Sigmoid colon (tissue), 4 donors: ENCODE measurements at regions not wholly inside any gene's neighbourhood (a gene's known extent, or its start where the extent isn't known, plus 50 kb on each side); places are given as distances from the start of the nearest gene placed in this dataset.

Source experiments
- EP300 ChIP-seq, 4 donors: sonication (generic); formaldehyde crosslinking; IDR thresholded peaks; one replicate each; pipeline ENCODE4 v1.6.1; 2017; ENCODE audit warnings: antibody characterized with exemption in 4 of 4
- POLR2A ChIP-seq, 2 donors: fragments of 450-650 bp; IDR thresholded peaks; one replicate each; pipeline ENCODE4 v1.6.1; 2016; ENCODE audit warnings: antibody characterized with exemption in 2 of 2, mild to moderate bottlenecking in 2 of 2, moderate library complexity in 2 of 2
- POLR2AphosphoS5 ChIP-seq, 4 donors: sonication (generic); formaldehyde crosslinking; IDR thresholded peaks; one replicate each; pipeline ENCODE4 v1.6.1; 2017; ENCODE audit warnings: antibody characterized with exemption in 4 of 4
- TF ChIP-seq, protein P1 (sequence below), 4 experiments: fragments of 450-650 bp in 3 of 4; fragments of 200-600 bp in 1 of 4; IDR thresholded peaks; one replicate each; pipeline ENCODE4 v1.5.1; 2016 to 2019; ENCODE audit warnings: antibody characterized with exemption in 4 of 4, mild to moderate bottlenecking in 3 of 4, moderate library complexity in 2 of 4

DNA sequence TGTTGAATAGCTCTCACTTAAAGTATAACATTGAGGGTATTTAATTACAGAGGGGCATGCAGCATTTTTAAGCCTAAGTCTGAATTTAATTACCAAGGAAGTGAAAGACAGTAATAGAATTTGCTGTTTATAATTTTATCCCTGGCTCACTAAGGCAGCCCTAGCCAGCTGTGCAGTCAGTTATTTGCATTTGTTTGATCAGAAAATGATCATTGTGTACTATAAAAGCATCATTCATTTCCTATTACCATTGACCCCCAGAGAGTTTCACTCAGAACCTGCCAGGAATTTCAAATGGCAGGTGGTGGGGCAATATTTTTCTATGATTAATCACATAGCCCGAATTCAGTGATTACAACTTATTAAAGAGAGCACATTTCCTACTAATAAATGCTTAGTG, 277.1 kb upstream of the KAZN start:
- TF ChIP-seq, protein P1, sequence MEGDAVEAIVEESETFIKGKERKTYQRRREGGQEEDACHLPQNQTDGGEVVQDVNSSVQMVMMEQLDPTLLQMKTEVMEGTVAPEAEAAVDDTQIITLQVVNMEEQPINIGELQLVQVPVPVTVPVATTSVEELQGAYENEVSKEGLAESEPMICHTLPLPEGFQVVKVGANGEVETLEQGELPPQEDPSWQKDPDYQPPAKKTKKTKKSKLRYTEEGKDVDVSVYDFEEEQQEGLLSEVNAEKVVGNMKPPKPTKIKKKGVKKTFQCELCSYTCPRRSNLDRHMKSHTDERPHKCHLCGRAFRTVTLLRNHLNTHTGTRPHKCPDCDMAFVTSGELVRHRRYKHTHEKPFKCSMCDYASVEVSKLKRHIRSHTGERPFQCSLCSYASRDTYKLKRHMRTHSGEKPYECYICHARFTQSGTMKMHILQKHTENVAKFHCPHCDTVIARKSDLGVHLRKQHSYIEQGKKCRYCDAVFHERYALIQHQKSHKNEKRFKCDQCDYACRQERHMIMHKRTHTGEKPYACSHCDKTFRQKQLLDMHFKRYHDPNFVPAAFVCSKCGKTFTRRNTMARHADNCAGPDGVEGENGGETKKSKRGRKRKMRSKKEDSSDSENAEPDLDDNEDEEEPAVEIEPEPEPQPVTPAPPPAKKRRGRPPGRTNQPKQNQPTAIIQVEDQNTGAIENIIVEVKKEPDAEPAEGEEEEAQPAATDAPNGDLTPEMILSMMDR (IDR thresholded peaks at IDR 0.05) = no peak
- TF ChIP-seq POLR2AphosphoS5 (IDR thresholded peaks at IDR 0.05) (no peak), EP300 (IDR thresholded peaks at IDR 0.05) (no peak), POLR2A (IDR thresholded peaks at IDR 0.05) (no peak)
